GM23338 (cell line): ENCODE measurements at regions not wholly inside any gene's neighbourhood (a gene's known extent, or its start where the extent isn't known, plus 50 kb on each side); places are given as distances from the start of the nearest gene placed in this dataset.

Experiments used
- ATAC-seq: fragments of 200-7000 bp; cut with Tn5 transposase; 3 replicates; pipeline ENCODE4 v1.9.1; 2020
- DNase-seq: peaks from one replicate; pipeline ENCODE4 v3.0.0-alpha.2; 2015; ENCODE audit warnings: low spot score
- H2AFZ ChIP-seq: fragments of 200-600 bp; sonication (generic); 2 replicates; pipeline ENCODE4 v1.8.0; 2016; ENCODE audit warnings: antibody characterized with exemption, mild to moderate bottlenecking, moderate library complexity
- H3F3A ChIP-seq: fragments of 200-600 bp; sonication (generic); replicated peaks from 2 replicates; pipeline ENCODE4 v1.8.0; 2017; ENCODE audit warnings: antibody characterized with exemption, mixed run types, low read depth
- H3K27ac ChIP-seq: fragments of 200-600 bp; sonication (generic); 2 replicates; pipeline ENCODE4 v1.6.1; 2016; ENCODE audit warnings: low read depth
- H3K27me3 ChIP-seq: fragments of 200-600 bp; sonication (generic); 2 replicates; pipeline ENCODE4 v1.8.0; 2016; ENCODE audit warnings: mild to moderate bottlenecking, mixed run types, moderate library complexity; ENCODE audit not compliant: insufficient read depth
- H3K36me3 ChIP-seq: fragments of 200-600 bp; sonication (generic); 2 replicates; pipeline ENCODE4 v1.8.0; 2016; ENCODE audit warnings: mild to moderate bottlenecking; ENCODE audit not compliant: insufficient read depth
- H3K4me1 ChIP-seq: fragments of 200-600 bp; sonication (generic); 2 replicates; pipeline ENCODE4 v1.8.0; 2016; ENCODE audit warnings: mild to moderate bottlenecking, moderate library complexity; ENCODE audit not compliant: insufficient read depth
- H3K4me2 ChIP-seq: fragments of 200-600 bp; sonication (generic); 2 replicates; pipeline ENCODE4 v1.7.1; 2017; ENCODE audit warnings: mixed run types
- H3K4me3 ChIP-seq: fragments of 200-600 bp; sonication (generic); 2 replicates; pipeline ENCODE4 v1.6.1; 2016; ENCODE audit warnings: mixed run types
- H3K79me2 ChIP-seq: fragments of 200-600 bp; sonication (generic); replicated peaks from 2 replicates; pipeline ENCODE4 v1.8.0; 2017; ENCODE audit warnings: mild to moderate bottlenecking; ENCODE audit not compliant: insufficient read depth
- H3K9me2 ChIP-seq: fragments of 200-600 bp; sonication (generic); 2 replicates; pipeline ENCODE4 v1.8.0; 2017; ENCODE audit not compliant: insufficient read depth
- H4K20me1 ChIP-seq: fragments of 200-600 bp; sonication (generic); replicated peaks from 2 replicates; pipeline ENCODE4 v1.8.0; 2017; ENCODE audit warnings: mild to moderate bottlenecking; ENCODE audit not compliant: insufficient read depth
- H3K27ac Mint-ChIP-seq: 2 replicates; pipeline ENCODE4 v1.8.0; 2020; ENCODE audit warnings: inconsistent platforms, mild to moderate bottlenecking, moderate library complexity, mixed read lengths
- H3K27me3 Mint-ChIP-seq: 3 replicates; pipeline ENCODE4 v1.8.0; 2022; ENCODE audit warnings: low read depth, mild to moderate bottlenecking, moderate library complexity, mixed read lengths, inconsistent platforms; ENCODE audit not compliant: insufficient read depth, poor library complexity
- H3K36me3 Mint-ChIP-seq: 3 replicates; pipeline ENCODE4 v1.8.0; 2021; ENCODE audit warnings: low read depth, mild to moderate bottlenecking, inconsistent platforms, moderate library complexity, mixed read lengths
- H3K4me1 Mint-ChIP-seq: 3 replicates; pipeline ENCODE4 v1.8.0; 2020; ENCODE audit warnings: mild to moderate bottlenecking, inconsistent platforms, mixed read lengths
- H3K4me3 Mint-ChIP-seq: 3 replicates; pipeline ENCODE4 v1.8.0; 2021; ENCODE audit warnings: moderate library complexity, mild to moderate bottlenecking, inconsistent platforms, mixed read lengths
- H3K9me3 Mint-ChIP-seq: 3 replicates; pipeline ENCODE4 v1.8.0; 2020; ENCODE audit warnings: moderate library complexity, mild to moderate bottlenecking, inconsistent platforms, mixed read lengths
- CREB1 ChIP-seq: fragments of 250-450 bp; sonication (Bioruptor Pico); IDR thresholded peaks from 2 replicates; pipeline ENCODE4 v1.5.0; 2020; ENCODE audit warnings: low read depth, mild to moderate bottlenecking, moderate library complexity
- ETS1 ChIP-seq: IDR thresholded peaks from 2 replicates; pipeline ENCODE4 v1.6.1; 2016; ENCODE audit warnings: antibody characterized with exemption
- TF ChIP-seq, protein P1 (sequence below), 2 experiments: fragments of 200-600 bp in 1 of 2; sonication (generic) in 1 of 2; conservative IDR thresholded peaks; 2 replicates each; pipeline versions ENCODE4 v1.5.1 to v1.6.1; 2016 to 2017; ENCODE audit warnings: antibody characterized with exemption in 2 of 2, low read depth in 2 of 2, mild to moderate bottlenecking in 2 of 2, moderate library complexity in 1 of 2
- TF ChIP-seq, protein P2 (sequence below): IDR thresholded peaks from one replicate; pipeline ENCODE4 v1.6.1; 2018; ENCODE audit warnings: antibody characterized with exemption; ENCODE audit not compliant: unreplicated experiment

GRCh38 chr3:137097386-137097785 is 139.6 kb downstream of the IL20RB start (continued):
- TF ChIP-seq ETS1: no peak
- TF ChIP-seq, protein P1, sequence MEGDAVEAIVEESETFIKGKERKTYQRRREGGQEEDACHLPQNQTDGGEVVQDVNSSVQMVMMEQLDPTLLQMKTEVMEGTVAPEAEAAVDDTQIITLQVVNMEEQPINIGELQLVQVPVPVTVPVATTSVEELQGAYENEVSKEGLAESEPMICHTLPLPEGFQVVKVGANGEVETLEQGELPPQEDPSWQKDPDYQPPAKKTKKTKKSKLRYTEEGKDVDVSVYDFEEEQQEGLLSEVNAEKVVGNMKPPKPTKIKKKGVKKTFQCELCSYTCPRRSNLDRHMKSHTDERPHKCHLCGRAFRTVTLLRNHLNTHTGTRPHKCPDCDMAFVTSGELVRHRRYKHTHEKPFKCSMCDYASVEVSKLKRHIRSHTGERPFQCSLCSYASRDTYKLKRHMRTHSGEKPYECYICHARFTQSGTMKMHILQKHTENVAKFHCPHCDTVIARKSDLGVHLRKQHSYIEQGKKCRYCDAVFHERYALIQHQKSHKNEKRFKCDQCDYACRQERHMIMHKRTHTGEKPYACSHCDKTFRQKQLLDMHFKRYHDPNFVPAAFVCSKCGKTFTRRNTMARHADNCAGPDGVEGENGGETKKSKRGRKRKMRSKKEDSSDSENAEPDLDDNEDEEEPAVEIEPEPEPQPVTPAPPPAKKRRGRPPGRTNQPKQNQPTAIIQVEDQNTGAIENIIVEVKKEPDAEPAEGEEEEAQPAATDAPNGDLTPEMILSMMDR (conservative IDR thresholded peaks at IDR 0.05; ENCODE audit: low read depth in 2 of 2): no peak
- TF ChIP-seq, protein P2, sequence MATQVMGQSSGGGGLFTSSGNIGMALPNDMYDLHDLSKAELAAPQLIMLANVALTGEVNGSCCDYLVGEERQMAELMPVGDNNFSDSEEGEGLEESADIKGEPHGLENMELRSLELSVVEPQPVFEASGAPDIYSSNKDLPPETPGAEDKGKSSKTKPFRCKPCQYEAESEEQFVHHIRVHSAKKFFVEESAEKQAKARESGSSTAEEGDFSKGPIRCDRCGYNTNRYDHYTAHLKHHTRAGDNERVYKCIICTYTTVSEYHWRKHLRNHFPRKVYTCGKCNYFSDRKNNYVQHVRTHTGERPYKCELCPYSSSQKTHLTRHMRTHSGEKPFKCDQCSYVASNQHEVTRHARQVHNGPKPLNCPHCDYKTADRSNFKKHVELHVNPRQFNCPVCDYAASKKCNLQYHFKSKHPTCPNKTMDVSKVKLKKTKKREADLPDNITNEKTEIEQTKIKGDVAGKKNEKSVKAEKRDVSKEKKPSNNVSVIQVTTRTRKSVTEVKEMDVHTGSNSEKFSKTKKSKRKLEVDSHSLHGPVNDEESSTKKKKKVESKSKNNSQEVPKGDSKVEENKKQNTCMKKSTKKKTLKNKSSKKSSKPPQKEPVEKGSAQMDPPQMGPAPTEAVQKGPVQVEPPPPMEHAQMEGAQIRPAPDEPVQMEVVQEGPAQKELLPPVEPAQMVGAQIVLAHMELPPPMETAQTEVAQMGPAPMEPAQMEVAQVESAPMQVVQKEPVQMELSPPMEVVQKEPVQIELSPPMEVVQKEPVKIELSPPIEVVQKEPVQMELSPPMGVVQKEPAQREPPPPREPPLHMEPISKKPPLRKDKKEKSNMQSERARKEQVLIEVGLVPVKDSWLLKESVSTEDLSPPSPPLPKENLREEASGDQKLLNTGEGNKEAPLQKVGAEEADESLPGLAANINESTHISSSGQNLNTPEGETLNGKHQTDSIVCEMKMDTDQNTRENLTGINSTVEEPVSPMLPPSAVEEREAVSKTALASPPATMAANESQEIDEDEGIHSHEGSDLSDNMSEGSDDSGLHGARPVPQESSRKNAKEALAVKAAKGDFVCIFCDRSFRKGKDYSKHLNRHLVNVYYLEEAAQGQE: no peak

- H3K4me1 ChIP-seq: peaks cover 12% of the 10 kb centered on the region
- H3K36me3 ChIP-seq: no peaks in the 10 kb centered on the region
- H3K4me3 ChIP-seq: no peak overlapping the region
- peaks cover 4% of the 10 kb centered on the region for H3K27me3 Mint-ChIP-seq
- no peaks in the 10 kb centered on the region for H3K79me2 ChIP-seq
- H3F3A ChIP-seq: no peaks in the 10 kb centered on the region
- H2AFZ ChIP-seq: peak overlapping the region; percentile 77
- H3K36me3 Mint-ChIP-seq: no peaks in the 10 kb centered on the region
- no peak overlapping the region for H3K27ac ChIP-seq
- H3K4me3 Mint-ChIP-seq: no peak overlapping the region
- H3K9me2 ChIP-seq: no peaks in the 10 kb centered on the region
- no peak for TF ChIP-seq CREB1 (CRISPR knock-in tag)
- TF ChIP-seq, protein P1 (conservative IDR thresholded peaks at IDR 0.05; ENCODE audit: low read depth in 2 of 2): 0 out of 4 replicates have a peak, but pooled peaks of 1 of the 2 experiments have one; percentile 12
- H4K20me1 ChIP-seq: no peaks in the 10 kb centered on the region
- ATAC-seq: no peak
- peaks cover 3% of the 10 kb centered on the region; the same call in 2 of the 3 replicates for H3K9me3 Mint-ChIP-seq
- H3K4me1 Mint-ChIP-seq: peaks cover 14% of the 10 kb centered on the region
- H3K27ac Mint-ChIP-seq: peak overlapping the region; percentile 32
- H3K27me3 ChIP-seq: no peaks in the 10 kb centered on the region
- DNase-seq: no peak
- H3K4me2 ChIP-seq: no peak overlapping the region
Measured at GRCh38 chr3:137097852-137098251, 140.1 kb downstream of the IL20RB start.
